Vagina (tissue), 2 donors: ENCODE measurements at regions not wholly inside any gene's neighbourhood (a gene's known extent, or its start where the extent isn't known, plus 50 kb on each side); places are given as distances from the start of the nearest gene placed in this dataset.

Experiments
- DNase-seq, 2 donors: peaks; one replicate each; pipeline ENCODE4 v3.0.0-alpha.2; 2017; ENCODE audit errors: extremely low spot score in 2 of 2
- H3K27ac ChIP-seq: fragments of 200-600 bp; sonication (generic); one replicate; pipeline ENCODE4 v1.5.1; 2019
- H3K27me3 ChIP-seq: fragments of 200-600 bp; sonication (generic); one replicate; pipeline ENCODE4 v1.5.1; 2019
- H3K36me3 ChIP-seq, 2 donors: fragments of 200-600 bp; sonication (generic); one replicate each; pipeline ENCODE4 v1.5.1; 2017 to 2019
- H3K4me1 ChIP-seq: fragments of 200-600 bp; sonication (generic); one replicate; pipeline ENCODE4 v1.5.1; 2019
- H3K4me3 ChIP-seq, 2 donors: fragments of 200-600 bp; sonication (generic); 1 replicate in 1 of 2; 2 replicates in 1 of 2; pipeline ENCODE4 v1.5.1; 2016 to 2019
- H3K9me3 ChIP-seq: fragments of 200-600 bp; sonication (generic); one replicate; pipeline ENCODE4 v1.5.1; 2019
- CTCF ChIP-seq, 3 experiments: fragments of 450-650 bp in 2 of 3; fragments of 200-600 bp in 1 of 3; sonication (generic) in 1 of 3; IDR thresholded peaks; one replicate each; pipeline ENCODE4 v1.5.1; 2017 to 2019; ENCODE audit warnings: antibody characterized with exemption in 3 of 3, mild to moderate bottlenecking in 2 of 3, moderate library complexity in 2 of 3
- POLR2A ChIP-seq, 2 donors: fragments of 450-650 bp; IDR thresholded peaks; one replicate each; pipeline ENCODE4 v1.6.1; 2017; ENCODE audit warnings: antibody characterized with exemption in 2 of 2, mild to moderate bottlenecking in 2 of 2, moderate library complexity in 2 of 2
- POLR2AphosphoS5 ChIP-seq, 2 donors: sonication (generic); formaldehyde crosslinking; IDR thresholded peaks; one replicate each; pipeline ENCODE4 v1.9.0; 2017; ENCODE audit warnings: antibody characterized with exemption in 2 of 2, mild to moderate bottlenecking in 2 of 2, low read depth in 1 of 2; ENCODE audit not compliant: insufficient read depth in 1 of 2
- intact Hi-C: fragments of 100-400 bp; cut with DNase I; formaldehyde crosslinking; loops from one replicate; pipeline ENCODE4 v1.15.1; 2023

GRCh38 chr10:88182601-88182930 is 319.1 kb downstream of the PTEN start:
- Histone ChIP-seq H3K4me3 (no peak overlapping the region), H3K27me3 (no peaks in the 10 kb centered on the region), H3K36me3 (no peaks in the 10 kb centered on the region), H3K9me3 (no peaks in the 10 kb centered on the region), H3K27ac (no peak overlapping the region), H3K4me1 (no peaks in the 10 kb centered on the region)
- intact Hi-C loops: no loop called here
- DNase-seq: no peak
- TF ChIP-seq CTCF (IDR thresholded peaks at IDR 0.05) (no peak), POLR2A (IDR thresholded peaks at IDR 0.05) (no peak), POLR2AphosphoS5 (IDR thresholded peaks at IDR 0.05; ENCODE audit: insufficient read depth in 1 of 2, low read depth in 1 of 2) (no peak)

- intact Hi-C loops: no loop called here
- H3K9me3 ChIP-seq: no peaks in the 10 kb centered on the region
- no peak for DNase-seq
- H3K27me3 ChIP-seq: no peaks in the 10 kb centered on the region
- no peaks in the 10 kb centered on the region for H3K4me1 ChIP-seq
- no peak overlapping the region for H3K27ac ChIP-seq
- TF ChIP-seq CTCF (IDR thresholded peaks at IDR 0.05) (no peak), POLR2A (IDR thresholded peaks at IDR 0.05) (no peak), POLR2AphosphoS5 (IDR thresholded peaks at IDR 0.05; ENCODE audit: insufficient read depth in 1 of 2, low read depth in 1 of 2) (no peak)
- no peaks in the 10 kb centered on the region for H3K36me3 ChIP-seq
- H3K4me3 ChIP-seq: no peak overlapping the region
These were observed 321.3 kb downstream of the PTEN start for GRCh38 chr10:88184543-88185297.

GRCh38 chr10:88185830-88186229 is 322.4 kb downstream of the PTEN start:
- H3K4me1 ChIP-seq: no peaks in the 10 kb centered on the region
- no peaks in the 10 kb centered on the region for H3K9me3 ChIP-seq
- intact Hi-C loops: no loop called here
- H3K27me3 ChIP-seq: no peaks in the 10 kb centered on the region
- H3K4me3 ChIP-seq: no peak overlapping the region
- TF ChIP-seq POLR2A (IDR thresholded peaks at IDR 0.05) (no peak), POLR2AphosphoS5 (IDR thresholded peaks at IDR 0.05; ENCODE audit: insufficient read depth in 1 of 2, low read depth in 1 of 2) (no peak), CTCF (IDR thresholded peaks at IDR 0.05) (no peak)
- no peak overlapping the region for H3K27ac ChIP-seq
- H3K36me3 ChIP-seq: no peaks in the 10 kb centered on the region
- no peak for DNase-seq

GRCh38 chr10:88186335-88186734 is 322.9 kb downstream of the PTEN start:
- TF ChIP-seq CTCF (IDR thresholded peaks at IDR 0.05): no peak
- H3K4me3 ChIP-seq: no peak overlapping the region
- no peaks in the 10 kb centered on the region for H3K27me3 ChIP-seq
- no peaks in the 10 kb centered on the region for H3K9me3 ChIP-seq
- no peaks in the 10 kb centered on the region for H3K36me3 ChIP-seq
- H3K27ac ChIP-seq: no peak overlapping the region
- intact Hi-C loops: no loop called here
- no peaks in the 10 kb centered on the region for H3K4me1 ChIP-seq
- DNase-seq: no peak

- Histone ChIP-seq H3K27me3 (no peaks in the 10 kb centered on the region), H3K4me1 (no peaks in the 10 kb centered on the region), H3K27ac (no peak overlapping the region), H3K9me3 (no peaks in the 10 kb centered on the region), H3K36me3 (no peaks in the 10 kb centered on the region), H3K4me3 (no peak overlapping the region)
- DNase-seq: no peak
- no peak for TF ChIP-seq CTCF (IDR thresholded peaks at IDR 0.05)
- intact Hi-C loops: no loop called here
These were observed 324.0 kb downstream of the PTEN start for GRCh38 chr10:88187472-88187871.
